ENCODE measurements at regions not wholly inside any gene's neighbourhood (a gene's known extent, or its start where the extent isn't known, plus 50 kb on each side); places are given as distances from the start of the nearest gene placed in this dataset.

- TF ChIP-seq CTCF (conservative IDR thresholded peaks at IDR 0.05; ENCODE audit: low read depth in 2 of 2), result no peak
- TF ChIP-seq JUNB (IDR thresholded peaks at IDR 0.05; ENCODE audit: unreplicated experiment), result no peak
- TF ChIP-seq EZH2phosphoT487 (IDR thresholded peaks at IDR 0.05; ENCODE audit: unreplicated experiment), result no peak
These were observed 479.3 kb downstream of the ARHGEF28 start for GRCh38 chr5:74105126-74105780.

All from GM23338 (cell line).